ENCODE measurements at regions not wholly inside any gene's neighbourhood (a gene's known extent, or its start where the extent isn't known, plus 50 kb on each side); places are given as distances from the start of the nearest gene placed in this dataset.

GRCh38 chr1:61531716-61532115, 193.2 kb downstream of the TM2D1 start:
- H2BK15ac ChIP-seq (ENCODE audit: low read depth, low read length): no peak overlapping the region
- no peaks in the 10 kb centered on the region for H3K79me2 ChIP-seq (ENCODE audit: insufficient read depth, low read length)
- no peak overlapping the region for H3K27ac ChIP-seq (ENCODE audit: insufficient read length, low read depth, low read length)
- peaks cover under 1 to 1% of the 10 kb centered on the region in 2 experiments for H3K4me1 Mint-ChIP-seq
- no peak overlapping the region for H3K9ac ChIP-seq (ENCODE audit: extremely low read depth, insufficient read length, low read length)
- H3T11ph ChIP-seq (ENCODE audit: low read length): no peak overlapping the region
- no peak overlapping the region for H2AFZ ChIP-seq (ENCODE audit: low read length)
- H3K27ac Mint-ChIP-seq: no peak overlapping the region
- no peak overlapping the region for H3K56ac ChIP-seq (ENCODE audit: insufficient read length, low read depth, low read length)
- no peaks in the 10 kb centered on the region for H3K4me1 ChIP-seq (ENCODE audit: insufficient read depth, low read length)
- H3K14ac ChIP-seq (ENCODE audit: insufficient read depth, low read length): no peak overlapping the region
- no peak overlapping the region for H3K18ac ChIP-seq (ENCODE audit: insufficient read length, low read depth, low read length)
- no peak overlapping the region for H2BK5ac ChIP-seq (ENCODE audit: insufficient read length, low read length)
- no peaks in the 10 kb centered on the region for H3K23me2 ChIP-seq (ENCODE audit: insufficient read length, low read depth, low read length, poor library complexity, severe bottlenecking)
- H2BK120ac ChIP-seq (ENCODE audit: low read depth, low read length, poor library complexity, severe bottlenecking): no peak overlapping the region
- H3K4me3 Mint-ChIP-seq: no peak overlapping the region
- no peak overlapping the region for H4K8ac ChIP-seq (replicated peaks; ENCODE audit: insufficient read length, low read depth, low read length)
- no peaks in the 10 kb centered on the region; the same call in 1 of the 2 replicates for H3K27me3 Mint-ChIP-seq (ENCODE audit: low read depth)
- no peaks in the 10 kb centered on the region for H3K79me1 ChIP-seq (ENCODE audit: insufficient read depth, low read depth, low read length, poor library complexity, severe bottlenecking)
- no peak overlapping the region for H2BK20ac ChIP-seq (ENCODE audit: low read depth, low read length, poor library complexity, severe bottlenecking)
- no peak overlapping the region for H2AK5ac ChIP-seq (ENCODE audit: insufficient read length, low read length)
- no peaks in the 10 kb centered on the region; a peak in 1 of 5 replicates for H3K9me3 Mint-ChIP-seq
- no peaks in the 10 kb centered on the region for H3K36me3 Mint-ChIP-seq (ENCODE audit: insufficient read depth in 1 of 3, low read depth in 3 of 3)
- H4K91ac ChIP-seq (ENCODE audit: insufficient read length, low read depth, low read length): no peak overlapping the region
- no peak overlapping the region for H4K5ac ChIP-seq (ENCODE audit: insufficient read length, low read depth, low read length)
- no peak overlapping the region for H3K23ac ChIP-seq (ENCODE audit: insufficient read length, low read depth, low read length)
- H3K9me3 ChIP-seq (ENCODE audit: control insufficient read depth, low read depth, low read length): no peaks in the 10 kb centered on the region
- no peak overlapping the region for H2BK12ac ChIP-seq (ENCODE audit: insufficient read length, low read depth, low read length)
- no peak for DNase-seq
- no CpG with 5 or more reads among the region's 2 CpGs for WGBS (ENCODE audit: extremely low coverage, insufficient read length, low lambda C conversion rate)
- no peaks in the 10 kb centered on the region for H4K20me1 ChIP-seq (ENCODE audit: control insufficient read depth, insufficient read depth, insufficient read length)
- H3K4me2 ChIP-seq (ENCODE audit: insufficient read depth, insufficient read length, low read length): no peak overlapping the region
- no peak for TF ChIP-seq CTCF (conservative IDR thresholded peaks at IDR 0.05)
- no peak overlapping the region for H3K4ac ChIP-seq (ENCODE audit: low read depth, low read length)
- H3K27me3 ChIP-seq (ENCODE audit: insufficient read depth, low read length): no peaks in the 10 kb centered on the region

All from H9 (cell line).